Kidney (tissue), 13 donors: ENCODE measurements at regions not wholly inside any gene's neighbourhood (a gene's known extent, or its start where the extent isn't known, plus 50 kb on each side); places are given as distances from the start of the nearest gene placed in this dataset.

ENCODE experiments used
- DNase-seq, 5 donors: peaks; one replicate each; pipeline ENCODE4 v3.0.0-alpha.2; 2013 to 2020
- FAIRE-seq: peaks from 2 replicates; lab custom pipeline; 2012; peaks lifted over from hg19 to GRCh38; lab: Jason Lieb, UNC
- H3K27ac ChIP-seq, 2 donors: one replicate each; pipeline ENCODE4 v1.7.0; 2013; ENCODE audit warnings: low read depth in 2 of 2, low read length in 2 of 2, inconsistent platforms in 1 of 2
- H3K27me3 ChIP-seq: one replicate; pipeline ENCODE4 v1.7.1; 2013; ENCODE audit warnings: low read length, inconsistent platforms; ENCODE audit not compliant: control insufficient read depth, insufficient read depth
- H3K36me3 ChIP-seq, 3 donors: one replicate each; pipeline versions ENCODE4 v1.7.0 to v1.7.1; 2013; ENCODE audit warnings: low read length in 3 of 3, control low read depth in 1 of 3, inconsistent platforms in 1 of 3; ENCODE audit not compliant: insufficient read depth in 3 of 3, control insufficient read depth in 2 of 3
- H3K4me1 ChIP-seq, 3 donors: one replicate each; pipeline versions ENCODE4 v1.7.0 to v1.7.1; 2013; ENCODE audit warnings: low read length in 3 of 3, inconsistent platforms in 1 of 3, low read depth in 1 of 3; ENCODE audit not compliant: control insufficient read depth in 2 of 3, insufficient read depth in 2 of 3
- H3K4me3 ChIP-seq, 3 donors: one replicate each; pipeline versions ENCODE4 v1.7.0 to v1.8.1; 2013; ENCODE audit warnings: low read length in 3 of 3, control low read depth in 1 of 3, inconsistent platforms in 1 of 3
- H3K9ac ChIP-seq, 3 donors: one replicate each; pipeline versions ENCODE4 v1.7.0 to v1.7.1; 2013; ENCODE audit warnings: low read length in 3 of 3, control low read depth in 1 of 3, inconsistent platforms in 1 of 3
- H3K9me3 ChIP-seq, 3 donors: one replicate each; pipeline versions ENCODE4 v1.7.0 to v1.7.1; 2013; ENCODE audit warnings: low read length in 3 of 3, control low read depth in 1 of 3, inconsistent platforms in 1 of 3; ENCODE audit not compliant: control insufficient read depth in 2 of 3, insufficient read depth in 1 of 3
- CTCF ChIP-seq: IDR thresholded peaks from 3 replicates; pipeline ENCODE4 v1.5.1; 2012; ENCODE audit warnings: mild to moderate bottlenecking, moderate library complexity, borderline replicate concordance; ENCODE audit not compliant: insufficient read depth; ENCODE audit errors: extremely low read depth
- intact Hi-C: fragments of 100-400 bp; cut with DNase I; formaldehyde crosslinking; loops from one replicate; pipeline ENCODE4 v1.11.1; 2022
- donor health status: control.
- donor health status: control.
- donor health status: control.
- donor health status: control.
- donor health status: control.
- donor health status: DM: yes; HTN: yes; CAD: no.
- donor health status: Normal renal cell carcinoma (clear cell type).

GRCh38 chr5:158407824-158408195, 548.9 kb upstream of the CLINT1 start:
- DNase-seq (no peak), FAIRE-seq (no peak)
- Histone ChIP-seq H3K9me3 (peaks cover 0 to 9% (median 3%) of the 10 kb centered on the region in 3 donors), H3K27me3 (no peaks in the 10 kb centered on the region), H3K27ac (no peak overlapping the region), H3K4me1 (no peaks in the 10 kb centered on the region), H3K4me3 (no peak overlapping the region), H3K36me3 (no peaks in the 10 kb centered on the region), H3K9ac (no peak overlapping the region)
- intact Hi-C loops = no loop called here
- TF ChIP-seq CTCF = no peak

DNA sequence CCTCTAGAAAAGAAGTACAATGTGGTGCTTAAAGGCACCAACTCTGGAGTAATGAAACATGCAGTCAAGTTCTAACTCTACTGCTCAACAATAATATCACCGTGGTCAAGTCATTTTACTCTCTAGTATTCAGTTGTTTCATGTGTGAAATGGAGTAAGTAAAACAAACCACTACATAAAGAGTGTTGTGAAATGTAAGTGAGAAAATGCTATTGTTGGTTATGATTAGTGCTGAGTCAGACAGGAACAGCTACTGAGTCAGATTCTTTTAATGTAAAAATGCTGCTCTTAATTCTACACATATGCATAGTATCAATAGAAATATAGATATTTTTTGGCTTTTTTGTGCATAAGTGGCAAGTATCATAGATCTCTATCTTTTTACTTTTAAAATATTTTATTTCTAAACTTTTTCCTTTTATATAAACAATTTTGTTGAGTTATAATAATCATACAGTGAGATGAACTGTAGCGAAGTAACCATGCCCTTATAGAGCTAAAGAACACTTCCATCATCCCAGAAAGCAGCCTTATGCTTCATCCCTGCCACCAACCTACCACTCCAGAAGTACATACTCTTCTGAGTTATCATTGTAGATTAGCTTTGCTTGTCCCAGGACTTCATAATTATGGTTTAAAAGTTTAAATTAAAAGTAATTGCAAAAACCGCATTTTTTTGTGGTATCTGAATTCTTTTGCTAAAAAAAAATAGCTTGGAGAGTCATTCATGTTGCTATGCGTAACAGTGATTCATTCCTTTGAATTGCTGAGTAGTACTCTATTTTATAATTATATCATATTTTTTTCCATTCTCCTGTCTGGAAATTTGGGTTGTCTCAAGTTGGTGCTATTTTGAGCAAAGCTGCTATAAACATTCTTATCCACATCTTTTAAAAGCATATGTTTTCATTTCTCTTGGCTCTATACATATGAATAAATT, 548.2 kb upstream of the CLINT1 start:
- no peaks in the 10 kb centered on the region for H3K4me1 ChIP-seq
- no peak for FAIRE-seq
- H3K9ac ChIP-seq = no peak overlapping the region

DNA sequence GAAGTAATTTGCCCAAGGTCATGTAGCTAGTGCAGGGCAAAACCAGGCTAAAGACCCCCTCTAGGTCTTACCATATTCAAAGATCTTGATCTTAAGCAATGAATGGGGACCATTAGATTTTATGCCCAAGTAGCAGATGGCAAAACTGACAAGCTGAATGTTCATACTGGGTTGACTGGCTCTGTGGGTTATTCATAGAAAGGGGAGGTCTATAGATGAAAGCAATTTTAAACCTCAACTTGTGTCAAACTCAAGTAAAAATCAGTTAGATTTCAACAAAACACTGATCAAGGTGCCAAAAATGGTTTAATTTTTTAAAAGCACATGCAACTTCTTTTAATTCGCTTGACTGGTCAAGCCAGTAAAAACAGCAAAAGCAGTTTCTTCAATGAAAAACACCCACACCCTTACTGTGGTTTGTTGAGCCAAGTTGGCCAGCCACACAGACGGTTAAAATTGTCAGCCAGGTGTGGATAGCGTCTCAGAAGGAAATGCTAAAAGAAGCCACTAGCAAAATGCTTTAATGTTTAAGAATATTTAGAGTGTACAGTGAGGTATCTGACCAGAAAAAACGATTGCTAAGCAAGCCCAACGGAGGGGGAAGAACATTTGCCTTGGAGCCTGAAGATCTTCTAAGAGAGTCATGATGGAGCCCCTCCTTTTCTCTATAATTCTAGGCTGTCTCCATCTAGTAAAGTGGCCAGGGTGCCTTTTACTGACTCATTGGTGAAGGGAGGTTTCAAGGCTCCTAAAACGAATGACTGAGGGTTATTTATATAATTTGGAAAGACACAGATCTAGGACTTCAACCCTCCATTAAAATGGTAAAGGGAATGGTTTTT, 539.6 kb upstream of the CLINT1 start:
- intact Hi-C loops = no loop called here
- no peak for FAIRE-seq

More for the DNA sequence above, 548.2 kb upstream of the CLINT1 start:
- peaks cover 0 to 9% (median 3%) of the 10 kb centered on the region in 3 donors for H3K9me3 ChIP-seq
- H3K27ac ChIP-seq = no peak overlapping the region
- no peak for DNase-seq
- no peaks in the 10 kb centered on the region for H3K36me3 ChIP-seq
- no peaks in the 10 kb centered on the region for H3K27me3 ChIP-seq
- no peak for TF ChIP-seq CTCF
- intact Hi-C loops = no loop called here
- H3K4me3 ChIP-seq = no peak overlapping the region

More for the DNA sequence above, 539.6 kb upstream of the CLINT1 start:
- no peak overlapping the region for H3K4me3 ChIP-seq
- H3K36me3 ChIP-seq = no peaks in the 10 kb centered on the region
- no peak overlapping the region for H3K9ac ChIP-seq
- DNase-seq = no peak
- no peak for TF ChIP-seq CTCF
- peaks cover 0 to 2% (median 0%) of the 10 kb centered on the region in 3 donors for H3K9me3 ChIP-seq
- no peaks in the 10 kb centered on the region for H3K27me3 ChIP-seq
- peak overlapping the region; percentile 28 to 49 for H3K27ac ChIP-seq
- peaks cover 0 to 6% (median 5%) of the 10 kb centered on the region in 3 donors for H3K4me1 ChIP-seq
